NCI-H2107 treated with DMSO at 0.1 percent for 48 hours (cell line): ENCODE measurements at regions not wholly inside any gene's neighbourhood (a gene's known extent, or its start where the extent isn't known, plus 50 kb on each side); places are given as distances from the start of the nearest gene placed in this dataset.

Experiments used
- DNase-seq: peaks from one replicate; lab custom pipeline; 2025; ENCODE audit not compliant: unreplicated experiment; lab: John Stamatoyannopoulos, UW

- DNase-seq: no peak
These were observed 789.4 kb upstream of the TBX3 start for GRCh38 chr12:115473257-115473956.

GRCh38 chr12:115472852-115473251, 788.9 kb upstream of the TBX3 start:
- no peak for DNase-seq

GRCh38 chr12:115470977-115471376, 787.0 kb upstream of the TBX3 start:
- no peak for DNase-seq

- DNase-seq: no peak
These were observed 786.6 kb upstream of the TBX3 start for GRCh38 chr12:115470526-115470925.

- no peak for DNase-seq
These were observed 784.1 kb upstream of the TBX3 start for GRCh38 chr12:115468087-115468510.

GRCh38 chr12:115467531-115467930, 783.6 kb upstream of the TBX3 start:
- no peak for DNase-seq

- DNase-seq: no peak
These were observed 782.1 kb upstream of the TBX3 start for GRCh38 chr12:115466076-115466475.

GRCh38 chr12:115464661-115465060, 780.7 kb upstream of the TBX3 start:
- DNase-seq: no peak

GRCh38 chr12:115464111-115464581, 780.2 kb upstream of the TBX3 start:
- DNase-seq: no peak

GRCh38 chr12:115461401-115461800, 777.4 kb upstream of the TBX3 start:
- DNase-seq: no peak

- no peak for DNase-seq
These were observed 773.8 kb upstream of the TBX3 start for GRCh38 chr12:115457798-115458197.

GRCh38 chr12:115456946-115457689, 773.1 kb upstream of the TBX3 start:
- no peak for DNase-seq

- DNase-seq: no peak
These were observed 771.3 kb upstream of the TBX3 start for GRCh38 chr12:115455268-115455681.

- DNase-seq: no peak
These were observed 768.8 kb upstream of the TBX3 start for GRCh38 chr12:115452751-115453281.

GRCh38 chr12:115451780-115452736, 768.1 kb upstream of the TBX3 start:
- DNase-seq: no peak

GRCh38 chr12:115451151-115451779, 767.3 kb upstream of the TBX3 start:
- no peak for DNase-seq

- DNase-seq: no peak
These were observed 766.7 kb upstream of the TBX3 start for GRCh38 chr12:115450710-115451109.

- DNase-seq: no peak
These were observed 766.0 kb upstream of the TBX3 start for GRCh38 chr12:115450017-115450416.

- no peak for DNase-seq
These were observed 765.6 kb upstream of the TBX3 start for GRCh38 chr12:115449526-115449925.

GRCh38 chr12:115444346-115444745, 760.4 kb upstream of the TBX3 start:
- DNase-seq: no peak
